C4-2B (cell line): ENCODE measurements at regions not wholly inside any gene's neighbourhood (a gene's known extent, or its start where the extent isn't known, plus 50 kb on each side); places are given as distances from the start of the nearest gene placed in this dataset.

Experiments used
- CTCF ChIP-seq: fragments of 450-650 bp; conservative IDR thresholded peaks from 2 replicates; pipeline ENCODE4 v1.5.1; 2017; ENCODE audit warnings: mild to moderate bottlenecking
- ZFX ChIP-seq: fragments of 450-650 bp; IDR thresholded peaks from 2 replicates; pipeline ENCODE4 v1.6.1; 2017

- TF ChIP-seq CTCF (no peak), ZFX (no peak)
Observed at GRCh38 chr19:30077851-30078355, 135.9 kb downstream of the URI1 start.
